ENCODE measurements at regions not wholly inside any gene's neighbourhood (a gene's known extent, or its start where the extent isn't known, plus 50 kb on each side); places are given as distances from the start of the nearest gene placed in this dataset.

DNA sequence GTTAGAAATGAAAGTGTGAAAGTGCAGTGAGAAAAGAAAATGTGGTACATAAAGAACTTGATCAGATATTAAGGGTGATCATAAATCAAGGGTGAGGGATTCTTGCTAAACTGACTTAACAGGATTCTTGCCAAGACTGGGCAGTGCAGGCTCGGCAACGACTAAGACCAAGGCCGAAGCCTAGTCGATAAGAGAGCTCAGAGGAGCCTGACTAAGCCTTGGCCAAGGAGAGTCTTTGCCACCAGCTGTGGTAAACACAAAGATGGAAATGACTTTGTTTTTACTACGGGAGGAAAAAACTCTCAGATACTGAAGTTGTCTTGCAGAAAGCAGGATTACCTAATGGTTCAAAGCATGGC is 196.6 kb downstream of the LY86 start:
- TF ChIP-seq, protein P1, sequence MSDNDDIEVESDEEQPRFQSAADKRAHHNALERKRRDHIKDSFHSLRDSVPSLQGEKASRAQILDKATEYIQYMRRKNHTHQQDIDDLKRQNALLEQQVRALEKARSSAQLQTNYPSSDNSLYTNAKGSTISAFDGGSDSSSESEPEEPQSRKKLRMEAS (IDR thresholded peaks at IDR 0.05; ENCODE audit: low read depth) = no peak
- TF ChIP-seq FOXJ3 (CRISPR knock-in tag; IDR thresholded peaks at IDR 0.05) = no peak
- TF ChIP-seq YY1 (IDR thresholded peaks at IDR 0.05; ENCODE audit: low read depth) = no peak
- TF ChIP-seq, protein P2, sequence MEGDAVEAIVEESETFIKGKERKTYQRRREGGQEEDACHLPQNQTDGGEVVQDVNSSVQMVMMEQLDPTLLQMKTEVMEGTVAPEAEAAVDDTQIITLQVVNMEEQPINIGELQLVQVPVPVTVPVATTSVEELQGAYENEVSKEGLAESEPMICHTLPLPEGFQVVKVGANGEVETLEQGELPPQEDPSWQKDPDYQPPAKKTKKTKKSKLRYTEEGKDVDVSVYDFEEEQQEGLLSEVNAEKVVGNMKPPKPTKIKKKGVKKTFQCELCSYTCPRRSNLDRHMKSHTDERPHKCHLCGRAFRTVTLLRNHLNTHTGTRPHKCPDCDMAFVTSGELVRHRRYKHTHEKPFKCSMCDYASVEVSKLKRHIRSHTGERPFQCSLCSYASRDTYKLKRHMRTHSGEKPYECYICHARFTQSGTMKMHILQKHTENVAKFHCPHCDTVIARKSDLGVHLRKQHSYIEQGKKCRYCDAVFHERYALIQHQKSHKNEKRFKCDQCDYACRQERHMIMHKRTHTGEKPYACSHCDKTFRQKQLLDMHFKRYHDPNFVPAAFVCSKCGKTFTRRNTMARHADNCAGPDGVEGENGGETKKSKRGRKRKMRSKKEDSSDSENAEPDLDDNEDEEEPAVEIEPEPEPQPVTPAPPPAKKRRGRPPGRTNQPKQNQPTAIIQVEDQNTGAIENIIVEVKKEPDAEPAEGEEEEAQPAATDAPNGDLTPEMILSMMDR (IDR thresholded peaks at IDR 0.05) = no peak
- no peak for TF ChIP-seq EZH2phosphoT487 (IDR thresholded peaks at IDR 0.05; ENCODE audit: borderline replicate concordance, low read depth)
- no peak for TF ChIP-seq ELF1 (IDR thresholded peaks at IDR 0.05)
- no peak for TF ChIP-seq MXI1 (IDR thresholded peaks at IDR 0.05; ENCODE audit: low read depth, low read length)
- TF ChIP-seq SMC3 (IDR thresholded peaks at IDR 0.05; ENCODE audit: low read depth, low read length) = no peak
- TF ChIP-seq RFX5 (IDR thresholded peaks at IDR 0.05; ENCODE audit: low read length) = no peak
- no peak for TF ChIP-seq RCOR1 (IDR thresholded peaks at IDR 0.05; ENCODE audit: low read length)
- no peak for TF ChIP-seq EP300 (IDR thresholded peaks at IDR 0.05; ENCODE audit: borderline replicate concordance in 1 of 2, low read depth in 1 of 2, low read length in 1 of 2)
- no peak for TF ChIP-seq POLR2AphosphoS5 (IDR thresholded peaks at IDR 0.05; ENCODE audit: low read depth, low read length)
- TF ChIP-seq GABPA (IDR thresholded peaks at IDR 0.05; ENCODE audit: low read depth) = no peak

All from SK-N-SH (cell line).